Subcutaneous abdominal adipose tissue (tissue), 5 donors: ENCODE measurements at regions not wholly inside any gene's neighbourhood (a gene's known extent, or its start where the extent isn't known, plus 50 kb on each side); places are given as distances from the start of the nearest gene placed in this dataset.
"Not testable (repeated sequence)": the region's sequence is repeated elsewhere in the genome, so short reads cannot be mapped to it uniquely, and the experiment has no call there.

Experiments
- H3K27ac ChIP-seq: one replicate; pipeline ENCODE4 v1.7.0; 2013; ENCODE audit warnings: low read depth, mild to moderate bottlenecking, inconsistent platforms, low read length, moderate library complexity
- H3K27me3 ChIP-seq, 5 donors: one replicate each; pipeline ENCODE4 v1.7.0; 2013; ENCODE audit warnings: low read length in 5 of 5, inconsistent platforms in 1 of 5; ENCODE audit not compliant: control insufficient read depth in 5 of 5, insufficient read depth in 4 of 5
- H3K36me3 ChIP-seq, 5 donors: one replicate each; pipeline ENCODE4 v1.7.0; 2013; ENCODE audit warnings: low read length in 5 of 5; ENCODE audit not compliant: control insufficient read depth in 5 of 5, insufficient read depth in 5 of 5
- H3K4me1 ChIP-seq, 5 donors: one replicate each; pipeline ENCODE4 v1.7.0; 2013; ENCODE audit warnings: low read length in 5 of 5, mild to moderate bottlenecking in 3 of 5, moderate library complexity in 1 of 5; ENCODE audit not compliant: control insufficient read depth in 5 of 5, insufficient read depth in 5 of 5
- H3K4me3 ChIP-seq, 5 donors: one replicate each; pipeline ENCODE4 v1.7.0; 2013; ENCODE audit warnings: low read length in 5 of 5, low read depth in 1 of 5
- H3K9ac ChIP-seq, 5 donors: one replicate each; pipeline ENCODE4 v1.7.0; 2013; ENCODE audit warnings: low read length in 5 of 5, mild to moderate bottlenecking in 4 of 5, moderate library complexity in 3 of 5
- H3K9me3 ChIP-seq, 5 donors: one replicate each; pipeline ENCODE4 v1.7.0; 2013; ENCODE audit warnings: low read length in 5 of 5; ENCODE audit not compliant: control insufficient read depth in 5 of 5
- donor health status: healthy.
- donor health status: healthy.
- donor health status: healthy.
- donor health status: healthy.
- donor health status: healthy.

- peaks cover 22 to 39% (median 35%) of the 10 kb centered on the region in 5 donors for H3K27me3 ChIP-seq
- peaks cover 0 to 6% (median 6%) of the 10 kb centered on the region in 5 donors for H3K4me1 ChIP-seq
- H3K27ac ChIP-seq = no peak overlapping the region
- H3K9ac ChIP-seq = no peak overlapping the region
- H3K4me3 ChIP-seq = no peak overlapping the region
- H3K36me3 ChIP-seq = no peaks in the 10 kb centered on the region
- no peaks in the 10 kb centered on the region for H3K9me3 ChIP-seq
Measured at GRCh38 chr10:101280511-101280910, 51.2 kb upstream of the LBX1 start.

- H3K27ac ChIP-seq, H3K9me3 ChIP-seq, H3K36me3 ChIP-seq, H3K9ac ChIP-seq, H3K4me1 ChIP-seq, H3K4me3 ChIP-seq: not testable (repeated sequence)
- H3K27me3 ChIP-seq = peaks cover 24 to 40% (median 37%) of the 10 kb centered on the region in 5 donors
Measured at GRCh38 chr10:101280921-101281320, 51.7 kb upstream of the LBX1 start.

- H3K36me3 ChIP-seq = no peaks in the 10 kb centered on the region
- no peak overlapping the region for H3K27ac ChIP-seq
- no peak overlapping the region for H3K4me3 ChIP-seq
- peaks cover 32 to 58% (median 49%) of the 10 kb centered on the region in 5 donors for H3K27me3 ChIP-seq
- H3K9ac ChIP-seq = no peak overlapping the region
- no peaks in the 10 kb centered on the region for H3K9me3 ChIP-seq
- H3K4me1 ChIP-seq = peaks cover 0 to 6% (median 6%) of the 10 kb centered on the region in 5 donors
Measured at GRCh38 chr10:101282947-101283346, 53.7 kb upstream of the LBX1 start.

GRCh38 chr10:101283762-101284100 is 54.5 kb upstream of the LBX1 start:
- Histone ChIP-seq H3K36me3 (no peaks in the 10 kb centered on the region), H3K27ac (no peak overlapping the region), H3K4me3 (no peak overlapping the region), H3K4me1 (peaks cover 0 to 6% (median 6%) of the 10 kb centered on the region in 5 donors), H3K27me3 (peaks cover 38 to 65% (median 57%) of the 10 kb centered on the region in 5 donors), H3K9ac (no peak overlapping the region), H3K9me3 (no peaks in the 10 kb centered on the region)

- H3K4me1 ChIP-seq = peaks cover 0 to 6% (median 6%) of the 10 kb centered on the region in 5 donors
- no peaks in the 10 kb centered on the region for H3K9me3 ChIP-seq
- H3K27ac ChIP-seq = no peak overlapping the region
- peaks cover 38 to 67% (median 58%) of the 10 kb centered on the region in 5 donors for H3K27me3 ChIP-seq
- H3K9ac ChIP-seq = no peak overlapping the region
- H3K36me3 ChIP-seq = no peaks in the 10 kb centered on the region
- H3K4me3 ChIP-seq = peak overlapping the region in 1 of 5 donors; percentile 13
Measured at GRCh38 chr10:101284101-101284743, 55.0 kb upstream of the LBX1 start.

- Histone ChIP-seq H3K36me3 (no peaks in the 10 kb centered on the region), H3K4me1 (peaks cover 0 to 6% (median 6%) of the 10 kb centered on the region in 5 donors), H3K9ac (no peak overlapping the region), H3K4me3 (no peak overlapping the region), H3K27ac (no peak overlapping the region), H3K27me3 (peaks cover 38 to 74% (median 63%) of the 10 kb centered on the region in 5 donors), H3K9me3 (no peaks in the 10 kb centered on the region)
Measured at GRCh38 chr10:101284744-101285463, 55.6 kb upstream of the LBX1 start.

GRCh38 chr10:101285519-101286070 is 56.3 kb upstream of the LBX1 start:
- H3K4me3 ChIP-seq = no peak overlapping the region
- no peaks in the 10 kb centered on the region for H3K9me3 ChIP-seq
- no peak overlapping the region for H3K27ac ChIP-seq
- no peaks in the 10 kb centered on the region for H3K36me3 ChIP-seq
- peaks cover 41 to 80% (median 70%) of the 10 kb centered on the region in 5 donors for H3K27me3 ChIP-seq
- H3K9ac ChIP-seq = no peak overlapping the region
- H3K4me1 ChIP-seq = peaks cover 0 to 6% (median 6%) of the 10 kb centered on the region in 5 donors

GRCh38 chr10:101286248-101287046 is 57.2 kb upstream of the LBX1 start:
- no peak overlapping the region for H3K27ac ChIP-seq
- H3K27me3 ChIP-seq = peaks cover 49 to 89% (median 78%) of the 10 kb centered on the region in 5 donors

GRCh38 chr10:101287183-101287996 is 58.1 kb upstream of the LBX1 start:
- peaks cover 0 to 21% (median 21%) of the 10 kb centered on the region in 5 donors for H3K4me1 ChIP-seq
- H3K27me3 ChIP-seq = peaks cover 52 to 86% (median 74%) of the 10 kb centered on the region in 5 donors
- H3K9me3 ChIP-seq = no peaks in the 10 kb centered on the region

More at GRCh38 chr10:101286248-101287046, 57.2 kb upstream of the LBX1 start:
- Histone ChIP-seq H3K4me3 (no peak overlapping the region), H3K9ac (no peak overlapping the region), H3K9me3 (no peaks in the 10 kb centered on the region), H3K36me3 (no peaks in the 10 kb centered on the region), H3K4me1 (peaks cover 0 to 13% (median 11%) of the 10 kb centered on the region in 5 donors)

More at GRCh38 chr10:101287183-101287996, 58.1 kb upstream of the LBX1 start:
- Histone ChIP-seq H3K9ac (no peak overlapping the region), H3K36me3 (no peaks in the 10 kb centered on the region), H3K27ac (no peak overlapping the region), H3K4me3 (no peak overlapping the region)
